Uterus (tissue), 2 donors: ENCODE measurements at regions not wholly inside any gene's neighbourhood (a gene's known extent, or its start where the extent isn't known, plus 50 kb on each side); places are given as distances from the start of the nearest gene placed in this dataset.

Experiments
- POLR2A ChIP-seq, 2 donors: fragments of 450-650 bp; IDR thresholded peaks; one replicate each; pipeline ENCODE4 v1.6.1; 2016; ENCODE audit warnings: antibody characterized with exemption in 2 of 2, mild to moderate bottlenecking in 1 of 2, moderate library complexity in 1 of 2
- TF ChIP-seq, protein P1 (sequence below), 4 experiments: fragments of 200-600 bp in 2 of 4; fragments of 450-650 bp in 2 of 4; sonication (generic) in 2 of 4; IDR thresholded peaks; one replicate each; pipeline ENCODE4 v1.5.1; 2016 to 2019; ENCODE audit warnings: antibody characterized with exemption in 4 of 4, mild to moderate bottlenecking in 2 of 4, moderate library complexity in 1 of 4

DNA sequence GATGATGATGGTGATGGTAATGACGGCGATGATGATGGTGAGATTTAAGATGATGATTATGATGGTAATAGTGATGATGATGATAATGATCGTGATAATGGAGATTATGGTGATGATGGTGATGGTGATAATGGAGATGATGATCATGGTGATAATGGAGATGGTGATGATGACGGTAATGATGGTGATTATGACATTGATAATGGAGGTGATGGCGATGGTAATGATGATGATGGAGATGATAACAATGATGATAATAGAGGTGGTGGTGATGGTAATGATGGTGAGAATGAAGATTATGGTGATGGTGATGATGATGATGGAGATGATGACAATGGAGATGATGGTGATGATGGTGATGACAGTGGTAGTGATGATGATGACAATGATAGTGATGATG, 69.7 kb downstream of the MED10 start:
- TF ChIP-seq POLR2A (IDR thresholded peaks at IDR 0.05): no peak
- TF ChIP-seq, protein P1, sequence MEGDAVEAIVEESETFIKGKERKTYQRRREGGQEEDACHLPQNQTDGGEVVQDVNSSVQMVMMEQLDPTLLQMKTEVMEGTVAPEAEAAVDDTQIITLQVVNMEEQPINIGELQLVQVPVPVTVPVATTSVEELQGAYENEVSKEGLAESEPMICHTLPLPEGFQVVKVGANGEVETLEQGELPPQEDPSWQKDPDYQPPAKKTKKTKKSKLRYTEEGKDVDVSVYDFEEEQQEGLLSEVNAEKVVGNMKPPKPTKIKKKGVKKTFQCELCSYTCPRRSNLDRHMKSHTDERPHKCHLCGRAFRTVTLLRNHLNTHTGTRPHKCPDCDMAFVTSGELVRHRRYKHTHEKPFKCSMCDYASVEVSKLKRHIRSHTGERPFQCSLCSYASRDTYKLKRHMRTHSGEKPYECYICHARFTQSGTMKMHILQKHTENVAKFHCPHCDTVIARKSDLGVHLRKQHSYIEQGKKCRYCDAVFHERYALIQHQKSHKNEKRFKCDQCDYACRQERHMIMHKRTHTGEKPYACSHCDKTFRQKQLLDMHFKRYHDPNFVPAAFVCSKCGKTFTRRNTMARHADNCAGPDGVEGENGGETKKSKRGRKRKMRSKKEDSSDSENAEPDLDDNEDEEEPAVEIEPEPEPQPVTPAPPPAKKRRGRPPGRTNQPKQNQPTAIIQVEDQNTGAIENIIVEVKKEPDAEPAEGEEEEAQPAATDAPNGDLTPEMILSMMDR (IDR thresholded peaks at IDR 0.05): no peak
